H1 (cell line): ENCODE measurements at regions not wholly inside any gene's neighbourhood (a gene's known extent, or its start where the extent isn't known, plus 50 kb on each side); places are given as distances from the start of the nearest gene placed in this dataset.

Experiments
- CTCF ChIA-PET: fragments of 300-600 bp; sonication (Branson Sonifier 250); formaldehyde crosslinking; loops from one replicate; lab custom pipeline; 2021; ENCODE audit not compliant: partially characterized antibody; lab: Charles Lee
- POLR2A ChIA-PET: fragments of 300-600 bp; sonication (Branson Sonifier 250); formaldehyde crosslinking; loops from one replicate; lab custom pipeline; 2021; ENCODE audit warnings: inconsistent platforms; ENCODE audit not compliant: partially characterized antibody; lab: Charles Lee
- DNase-seq, 2 experiments: peaks; one replicate each; pipeline versions ENCODE4 v3.0.0 to v3.0.0-alpha.2; 2010 to 2022; ENCODE audit warnings: low spot score in 2 of 2, low read depth in 1 of 2, mixed read lengths in 1 of 2
- FAIRE-seq: peaks from 2 replicates; lab custom pipeline; 2011; peaks lifted over from hg19 to GRCh38; lab: Jason Lieb, UNC
- H2AFZ ChIP-seq: 2 replicates; pipeline ENCODE4 v1.8.1; 2012; ENCODE audit warnings: low read length, inconsistent platforms
- H2AK5ac ChIP-seq: 2 replicates; pipeline ENCODE4 v1.6.1; 2013; ENCODE audit warnings: low read depth, low read length
- H2BK120ac ChIP-seq: replicated peaks from 2 replicates; pipeline ENCODE3; 2013; ENCODE audit warnings: low read depth, low read length, inconsistent platforms
- H2BK12ac ChIP-seq: 2 replicates; pipeline ENCODE4 v1.6.1; 2013; ENCODE audit warnings: low read depth, low read length
- H2BK15ac ChIP-seq: 2 replicates; pipeline ENCODE4 v1.6.1; 2013; ENCODE audit warnings: low read length
- H2BK20ac ChIP-seq: 2 replicates; pipeline ENCODE4 v1.6.1; 2013; ENCODE audit warnings: low read length
- H2BK5ac ChIP-seq: 2 replicates; pipeline ENCODE4 v1.6.1; 2013; ENCODE audit warnings: low read depth, low read length
- H3K14ac ChIP-seq: 2 replicates; pipeline ENCODE4 v1.6.1; 2013; ENCODE audit warnings: inconsistent platforms; ENCODE audit not compliant: insufficient read length
- H3K18ac ChIP-seq: 2 replicates; pipeline ENCODE4 v1.6.1; 2013; ENCODE audit warnings: low read length; ENCODE audit errors: extremely low read depth
- H3K23ac ChIP-seq: 2 replicates; pipeline ENCODE4 v1.6.1; 2013; ENCODE audit warnings: inconsistent platforms; ENCODE audit not compliant: insufficient read length
- H3K23me2 ChIP-seq: 2 replicates; pipeline ENCODE4 v1.6.1; 2013; ENCODE audit warnings: low read depth, low read length
- H3K27ac ChIP-seq: 2 replicates; pipeline ENCODE4 v1.6.1; 2011; ENCODE audit warnings: low read depth, low read length, inconsistent platforms
- H3K27me3 ChIP-seq, 4 experiments: replicated peaks in 1 of 4; 1 replicate in 1 of 4; 2 replicates in 3 of 4; pipeline versions ENCODE4 v1.6.1 to v1.8.1; 2011 to 2013; ENCODE audit warnings: low read length in 3 of 4, mild to moderate bottlenecking in 3 of 4, inconsistent platforms in 2 of 4, mixed read lengths in 2 of 4, moderate library complexity in 1 of 4; ENCODE audit not compliant: control insufficient read depth in 3 of 4, insufficient read depth in 3 of 4; ENCODE audit errors: extremely low read depth in 1 of 4
- H3K36me3 ChIP-seq, 4 experiments: 2 replicates each; pipeline versions ENCODE4 v1.6.1 to v1.8.1; 2011 to 2013; ENCODE audit warnings: mild to moderate bottlenecking in 4 of 4, low read length in 3 of 4, moderate library complexity in 2 of 4, control low read depth in 1 of 4, inconsistent platforms in 1 of 4; ENCODE audit not compliant: insufficient read depth in 4 of 4, control insufficient read depth in 2 of 4
- H3K4ac ChIP-seq: replicated peaks from 2 replicates; pipeline ENCODE3; 2013; ENCODE audit warnings: low read length, low read depth, mixed read lengths, inconsistent platforms; ENCODE audit not compliant: insufficient read length
- H3K4me1 ChIP-seq, 4 experiments: replicated peaks in 1 of 4; 1 replicate in 1 of 4; 2 replicates in 3 of 4; pipeline versions ENCODE4 v1.6.1 to v1.8.1; 2011 to 2013; ENCODE audit warnings: low read length in 3 of 4, inconsistent platforms in 2 of 4, mixed read lengths in 1 of 4; ENCODE audit not compliant: insufficient read depth in 4 of 4, control insufficient read depth in 3 of 4
- H3K4me2 ChIP-seq, 2 experiments: 2 replicates each; pipeline versions ENCODE4 v1.6.1 to v1.8.1; 2011 to 2013; ENCODE audit warnings: low read depth in 2 of 2, low read length in 2 of 2, control low read depth in 1 of 2, inconsistent platforms in 1 of 2, mild to moderate bottlenecking in 1 of 2; ENCODE audit not compliant: insufficient read depth in 1 of 2
- H3K4me3 ChIP-seq, 4 experiments: fragments of 200-600, 300-600 bp in 1 of 4; sonication (generic), shearing (Covaris generic), sonication (Bioruptor Twin) in 1 of 4; 2 replicates each; pipeline versions ENCODE4 v1.5.1 to v1.8.1; 2011 to 2016; ENCODE audit warnings: low read length in 4 of 4, low read depth in 3 of 4, control low read depth in 2 of 4, inconsistent platforms in 2 of 4, mild to moderate bottlenecking in 2 of 4, mixed read lengths in 1 of 4, moderate library complexity in 1 of 4; ENCODE audit not compliant: insufficient read depth in 2 of 4; ENCODE audit errors: extremely low read depth in 1 of 4
- H3K56ac ChIP-seq: replicated peaks from 2 replicates; pipeline ENCODE3; 2013; ENCODE audit warnings: low read depth, mild to moderate bottlenecking, mixed read lengths, low read length, inconsistent platforms; ENCODE audit not compliant: insufficient read length
- H3K79me1 ChIP-seq: 2 replicates; pipeline ENCODE4 v1.6.1; 2013; ENCODE audit warnings: low read depth, low read length, control low read depth
- H3K79me2 ChIP-seq, 2 experiments: 2 replicates each; pipeline versions ENCODE4 v1.6.1 to v1.8.1; 2012 to 2013; ENCODE audit warnings: low read length in 2 of 2, mild to moderate bottlenecking in 2 of 2, inconsistent platforms in 1 of 2; ENCODE audit not compliant: insufficient read depth in 2 of 2, control insufficient read depth in 1 of 2
- H3K9ac ChIP-seq, 4 experiments: replicated peaks in 1 of 4; 1 replicate in 1 of 4; 2 replicates in 3 of 4; pipeline versions ENCODE4 v1.6.1 to v1.8.1; 2011 to 2013; ENCODE audit warnings: low read depth in 3 of 4, low read length in 3 of 4, control low read depth in 2 of 4, mild to moderate bottlenecking in 2 of 4, moderate library complexity in 2 of 4, inconsistent platforms in 1 of 4; ENCODE audit errors: extremely low read depth in 1 of 4
- H3K9me3 ChIP-seq, 2 experiments: 2 replicates each; pipeline versions ENCODE4 v1.6.1 to v1.8.1; 2012 to 2013; ENCODE audit warnings: mild to moderate bottlenecking in 2 of 2, moderate library complexity in 2 of 2, control low read depth in 1 of 2, inconsistent platforms in 1 of 2, low read depth in 1 of 2, low read length in 1 of 2, mixed read lengths in 1 of 2; ENCODE audit not compliant: insufficient read depth in 2 of 2
- H4K20me1 ChIP-seq, 2 experiments: replicated peaks in 1 of 2; 2 replicates each; pipeline versions ENCODE3 to v1.8.1; 2011 to 2013; ENCODE audit warnings: inconsistent platforms in 2 of 2, low read length in 2 of 2, mild to moderate bottlenecking in 1 of 2; ENCODE audit not compliant: insufficient read depth in 2 of 2, control insufficient read depth in 1 of 2
- H4K5ac ChIP-seq: 2 replicates; pipeline ENCODE4 v1.6.1; 2013; ENCODE audit warnings: low read length, low read depth, mixed read lengths, inconsistent platforms; ENCODE audit not compliant: insufficient read length
- H4K8ac ChIP-seq: 2 replicates; pipeline ENCODE4 v1.8.0; 2013; ENCODE audit warnings: mild to moderate bottlenecking, moderate library complexity, low read length, inconsistent platforms; ENCODE audit not compliant: insufficient read depth; ENCODE audit errors: extremely low read depth
- H4K91ac ChIP-seq: replicated peaks from 2 replicates; pipeline ENCODE3; 2013; ENCODE audit warnings: low read length, mixed read lengths, inconsistent platforms; ENCODE audit not compliant: insufficient read length
- POLR2AphosphoS5 ChIP-seq: IDR thresholded peaks from 2 replicates; pipeline ENCODE4 v1.6.1; 2011; ENCODE audit warnings: low read depth, low read length
- WGBS, 2 experiments: shearing (Covaris generic) in 1 of 2; methylation state at CpG; one replicate each; pipeline versions ENCODE4 v1.1.6 to v1.1.7; 2013 to 2015; ENCODE audit warnings: low lambda C conversion rate in 2 of 2, mixed read lengths in 2 of 2, inconsistent platforms in 1 of 2, low coverage in 1 of 2, missing lambda C conversion rate in 1 of 2; ENCODE audit not compliant: insufficient replicate concordance in 2 of 2, insufficient coverage in 1 of 2, insufficient read length in 1 of 2; ENCODE audit errors: extremely low coverage in 1 of 2, missing lambda C conversion rate in 1 of 2; 5-methylcytosine and 5-hydroxymethylcytosine counted together

- H3K4me3 ChIP-seq = no peak overlapping the region
- H3K4me1 ChIP-seq = no peaks in the 10 kb centered on the region
- H2BK5ac ChIP-seq = no peak overlapping the region
- H3K79me2 ChIP-seq = no peaks in the 10 kb centered on the region
- FAIRE-seq (no peak), DNase-seq (no peak)
- no peak overlapping the region for H3K4ac ChIP-seq
- 88% methylated on average over 8 of the region's 9 CpGs; no CpG with 5 or more reads in 1 of the 2 experiments for WGBS, 2 experiments
- H2BK120ac ChIP-seq = no peak overlapping the region
- no peaks in the 10 kb centered on the region for H3K27me3 ChIP-seq
- H2AK5ac ChIP-seq = no peak overlapping the region
- ChIA-PET CTCF (no interaction called here), POLR2A (no interaction called here)
- H3K56ac ChIP-seq = no peak overlapping the region
- H3K27ac ChIP-seq = no peak overlapping the region
- no peak overlapping the region for H3K23ac ChIP-seq
- H4K91ac ChIP-seq = no peak overlapping the region
- no peak overlapping the region for H3K14ac ChIP-seq
- no peak overlapping the region for H4K5ac ChIP-seq
- no peak overlapping the region for H2BK12ac ChIP-seq
- no peak overlapping the region for H2BK20ac ChIP-seq
- H3K18ac ChIP-seq = no peak overlapping the region; the same call in 1 of the 2 replicates
- H2AFZ ChIP-seq = no peak overlapping the region
- no peaks in the 10 kb centered on the region for H3K79me1 ChIP-seq
- H4K8ac ChIP-seq = no peak overlapping the region
- H3K4me2 ChIP-seq = no peak overlapping the region
- H3K9me3 ChIP-seq = no peaks in the 10 kb centered on the region; a peak in 1 of 4 replicates
- no peak overlapping the region for H2BK15ac ChIP-seq
- no peaks in the 10 kb centered on the region for H3K23me2 ChIP-seq
- H3K9ac ChIP-seq = no peak overlapping the region
- H4K20me1 ChIP-seq = no peaks in the 10 kb centered on the region
- no peak for TF ChIP-seq POLR2AphosphoS5
- no peaks in the 10 kb centered on the region for H3K36me3 ChIP-seq
Observed at GRCh38 chr10:3975016-3975415, 190.0 kb upstream of the KLF6 start.
